LNCaP clone FGC (cell line): ENCODE measurements at regions not wholly inside any gene's neighbourhood (a gene's known extent, or its start where the extent isn't known, plus 50 kb on each side); places are given as distances from the start of the nearest gene placed in this dataset.

Experiments used
- DNase-seq: peaks from one replicate; pipeline ENCODE4 v3.0.0-alpha.2; 2011; ENCODE audit warnings: low read depth
- H3K4me3 ChIP-seq: 2 replicates; pipeline ENCODE4 v1.5.1; 2011; ENCODE audit warnings: mild to moderate bottlenecking, low read depth, low read length, control low read depth
- TF ChIP-seq, protein P1 (sequence below): IDR thresholded peaks from 2 replicates; pipeline ENCODE4 v1.5.1; 2012; ENCODE audit warnings: mild to moderate bottlenecking; ENCODE audit not compliant: control insufficient read depth, insufficient read depth; ENCODE audit errors: extremely low read depth

DNA sequence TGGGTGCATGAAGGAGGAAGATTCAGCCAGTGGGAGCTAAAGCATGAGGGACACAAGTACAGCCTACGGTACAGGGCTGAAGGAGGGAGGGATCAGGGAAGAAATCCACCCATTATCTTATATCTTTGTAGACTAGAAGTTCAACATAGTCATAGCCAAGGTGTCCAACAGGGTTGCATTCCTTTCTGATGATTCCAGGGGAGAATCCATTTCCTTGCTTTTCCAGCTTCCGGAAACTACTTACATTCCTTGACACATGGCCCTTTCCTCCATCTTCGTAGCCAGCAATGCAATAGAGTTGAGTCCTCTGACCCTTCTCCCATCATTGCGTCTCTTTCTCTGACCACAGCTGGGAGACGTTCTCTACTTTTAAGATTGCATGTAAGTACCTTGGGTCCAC is 471.0 kb upstream of the SEMA6D start:
- no peak for DNase-seq
- TF ChIP-seq, protein P1, sequence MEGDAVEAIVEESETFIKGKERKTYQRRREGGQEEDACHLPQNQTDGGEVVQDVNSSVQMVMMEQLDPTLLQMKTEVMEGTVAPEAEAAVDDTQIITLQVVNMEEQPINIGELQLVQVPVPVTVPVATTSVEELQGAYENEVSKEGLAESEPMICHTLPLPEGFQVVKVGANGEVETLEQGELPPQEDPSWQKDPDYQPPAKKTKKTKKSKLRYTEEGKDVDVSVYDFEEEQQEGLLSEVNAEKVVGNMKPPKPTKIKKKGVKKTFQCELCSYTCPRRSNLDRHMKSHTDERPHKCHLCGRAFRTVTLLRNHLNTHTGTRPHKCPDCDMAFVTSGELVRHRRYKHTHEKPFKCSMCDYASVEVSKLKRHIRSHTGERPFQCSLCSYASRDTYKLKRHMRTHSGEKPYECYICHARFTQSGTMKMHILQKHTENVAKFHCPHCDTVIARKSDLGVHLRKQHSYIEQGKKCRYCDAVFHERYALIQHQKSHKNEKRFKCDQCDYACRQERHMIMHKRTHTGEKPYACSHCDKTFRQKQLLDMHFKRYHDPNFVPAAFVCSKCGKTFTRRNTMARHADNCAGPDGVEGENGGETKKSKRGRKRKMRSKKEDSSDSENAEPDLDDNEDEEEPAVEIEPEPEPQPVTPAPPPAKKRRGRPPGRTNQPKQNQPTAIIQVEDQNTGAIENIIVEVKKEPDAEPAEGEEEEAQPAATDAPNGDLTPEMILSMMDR = no peak
- no peak overlapping the region for H3K4me3 ChIP-seq

DNA sequence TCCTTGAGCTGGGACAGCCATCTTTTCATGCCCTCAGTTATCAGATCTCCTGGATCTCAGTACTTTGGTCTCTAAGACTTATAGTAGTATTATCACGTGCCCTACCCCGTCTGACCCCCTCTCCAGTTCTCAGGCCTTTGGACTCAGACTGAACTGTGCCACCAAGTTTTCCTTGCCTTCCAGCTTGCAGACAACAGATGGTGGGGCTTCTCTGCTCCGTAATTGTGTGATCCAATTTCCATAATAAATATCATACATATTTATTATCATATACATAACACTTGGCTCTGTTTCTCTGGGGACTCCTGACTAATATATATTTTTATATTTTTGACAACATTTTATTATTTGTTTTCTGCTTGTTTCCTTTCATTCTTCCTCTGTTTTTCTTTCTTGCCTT is 458.8 kb upstream of the SEMA6D start:
- H3K4me3 ChIP-seq = no peak overlapping the region
- TF ChIP-seq, protein P1 = no peak
- DNase-seq = no peak

DNA sequence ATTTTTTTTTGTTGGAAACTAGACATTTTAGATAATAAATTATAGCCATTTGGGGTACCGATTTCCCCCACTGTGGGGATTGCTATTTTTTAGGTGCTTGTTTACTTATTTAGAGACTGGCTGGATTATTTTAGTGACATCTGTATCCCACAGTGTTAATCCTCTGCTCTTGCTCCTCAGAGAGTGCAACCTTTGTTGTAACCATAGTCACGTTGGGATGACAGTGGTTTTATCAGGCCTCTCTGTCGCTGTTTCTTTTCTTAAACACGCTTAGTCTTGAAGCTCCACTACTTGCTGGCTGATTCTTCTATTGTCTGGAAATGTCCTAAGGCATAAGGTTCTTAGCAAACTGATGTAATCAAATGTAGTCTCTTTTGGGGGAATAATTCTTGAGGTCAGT is 451.6 kb upstream of the SEMA6D start:
- DNase-seq = no peak
- TF ChIP-seq, protein P1 = no peak
- no peak overlapping the region for H3K4me3 ChIP-seq

DNA sequence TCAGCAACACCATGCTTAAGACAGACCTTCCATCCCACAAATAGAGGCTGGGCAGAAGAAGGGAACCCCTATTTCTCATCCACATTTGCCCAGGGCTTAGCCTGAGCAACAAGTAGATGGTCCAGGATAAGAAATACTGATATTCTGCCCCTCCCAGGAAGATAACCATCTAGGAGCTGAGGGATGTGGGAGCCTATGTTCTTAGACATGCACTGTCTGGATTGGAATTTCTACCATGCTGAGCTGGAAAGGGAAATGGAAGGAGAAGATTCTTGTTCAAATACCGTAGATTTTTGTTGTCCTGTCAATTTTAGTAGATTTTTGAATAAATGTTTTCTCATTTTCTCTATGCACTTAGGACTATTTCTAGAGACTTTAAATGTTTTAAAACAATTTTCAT is 450.7 kb upstream of the SEMA6D start:
- TF ChIP-seq, protein P1 = no peak
- no peak overlapping the region for H3K4me3 ChIP-seq
- no peak for DNase-seq

DNA sequence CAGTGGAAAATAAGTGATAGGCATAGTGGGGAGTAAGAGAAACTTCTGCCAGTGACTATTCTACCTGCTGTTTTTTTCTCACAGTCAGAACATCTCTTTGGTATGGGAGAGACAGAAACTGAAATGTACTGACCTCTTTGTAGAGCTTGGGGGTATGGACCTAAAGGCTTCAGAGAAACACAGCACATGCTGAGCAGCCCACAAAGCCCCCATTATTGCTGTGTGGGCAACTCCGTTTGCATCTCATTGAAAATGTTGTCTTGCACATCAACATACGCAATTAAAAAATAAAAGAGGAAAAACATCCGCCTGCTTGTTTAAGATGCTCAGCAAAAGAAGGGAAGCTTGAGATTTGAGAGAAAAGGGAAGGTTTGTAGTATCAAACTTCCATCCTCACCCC is 443.4 kb upstream of the SEMA6D start:
- no peak overlapping the region for H3K4me3 ChIP-seq
- TF ChIP-seq, protein P1 = no peak

DNA sequence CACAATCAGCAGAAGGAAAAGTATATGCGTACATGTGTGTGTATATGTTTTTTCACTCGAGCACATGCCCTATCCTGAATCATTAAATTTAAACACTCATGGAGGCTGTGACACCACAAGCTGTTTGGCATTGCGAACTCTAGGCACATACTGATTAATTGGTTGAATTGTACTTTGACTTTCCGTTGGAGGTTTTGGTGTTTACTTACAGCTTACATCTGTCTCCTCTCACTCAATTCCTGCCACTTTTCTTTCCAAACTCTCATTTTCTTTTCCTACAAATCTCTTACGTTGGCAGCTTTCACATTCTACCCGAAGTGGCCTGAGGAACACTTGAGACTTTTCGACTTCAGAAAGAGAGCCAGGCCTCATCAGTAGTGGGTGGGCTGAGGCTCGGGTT is 434.1 kb upstream of the SEMA6D start:
- DNase-seq = no peak
- TF ChIP-seq, protein P1 = no peak
- no peak overlapping the region for H3K4me3 ChIP-seq

More for the DNA sequence above, 443.4 kb upstream of the SEMA6D start:
- DNase-seq = no peak

DNA sequence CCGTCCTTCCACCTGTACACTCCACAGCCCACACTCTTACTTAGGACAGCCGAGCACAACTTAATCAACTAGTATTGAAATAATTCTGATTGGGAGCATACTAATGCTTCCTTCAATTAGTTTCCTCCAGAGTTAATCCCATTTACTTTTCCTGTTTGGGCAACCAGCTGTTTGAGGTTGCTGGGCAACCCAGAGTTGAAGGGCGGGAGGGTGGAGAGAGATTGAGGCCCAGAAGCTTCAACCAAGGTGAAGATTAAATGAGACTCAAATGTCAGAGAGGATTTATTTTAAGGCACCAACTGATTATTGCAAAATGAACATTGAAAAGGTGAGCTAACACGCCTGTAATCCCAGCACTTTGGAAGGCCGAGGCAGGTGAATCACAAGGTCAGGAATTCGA is 428.5 kb upstream of the SEMA6D start:
- DNase-seq = no peak
- TF ChIP-seq, protein P1 = no peak
- no peak overlapping the region for H3K4me3 ChIP-seq
